ENCODE measurements at regions not wholly inside any gene's neighbourhood (a gene's known extent, or its start where the extent isn't known, plus 50 kb on each side); places are given as distances from the start of the nearest gene placed in this dataset.

DNA sequence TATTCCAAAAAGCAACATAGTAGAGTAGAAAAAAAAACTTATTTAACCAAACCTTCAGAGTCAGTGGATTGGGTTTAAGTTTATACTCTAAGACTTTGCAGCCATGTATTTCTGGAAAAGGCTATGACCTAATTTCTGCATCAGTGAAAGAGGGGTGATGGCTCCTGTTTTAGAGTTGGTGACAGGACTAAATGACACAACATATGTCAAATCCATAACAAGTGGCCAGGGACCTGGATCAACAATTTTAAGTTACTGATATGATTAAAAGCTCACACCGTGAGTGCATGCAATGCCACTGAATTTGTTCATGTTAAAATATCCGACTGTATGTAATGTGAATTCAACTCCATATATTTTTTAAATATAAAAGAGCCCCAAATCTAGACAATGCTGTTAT is 390.6 kb downstream of the TNS3 start:
- TF ChIP-seq, protein P1, sequence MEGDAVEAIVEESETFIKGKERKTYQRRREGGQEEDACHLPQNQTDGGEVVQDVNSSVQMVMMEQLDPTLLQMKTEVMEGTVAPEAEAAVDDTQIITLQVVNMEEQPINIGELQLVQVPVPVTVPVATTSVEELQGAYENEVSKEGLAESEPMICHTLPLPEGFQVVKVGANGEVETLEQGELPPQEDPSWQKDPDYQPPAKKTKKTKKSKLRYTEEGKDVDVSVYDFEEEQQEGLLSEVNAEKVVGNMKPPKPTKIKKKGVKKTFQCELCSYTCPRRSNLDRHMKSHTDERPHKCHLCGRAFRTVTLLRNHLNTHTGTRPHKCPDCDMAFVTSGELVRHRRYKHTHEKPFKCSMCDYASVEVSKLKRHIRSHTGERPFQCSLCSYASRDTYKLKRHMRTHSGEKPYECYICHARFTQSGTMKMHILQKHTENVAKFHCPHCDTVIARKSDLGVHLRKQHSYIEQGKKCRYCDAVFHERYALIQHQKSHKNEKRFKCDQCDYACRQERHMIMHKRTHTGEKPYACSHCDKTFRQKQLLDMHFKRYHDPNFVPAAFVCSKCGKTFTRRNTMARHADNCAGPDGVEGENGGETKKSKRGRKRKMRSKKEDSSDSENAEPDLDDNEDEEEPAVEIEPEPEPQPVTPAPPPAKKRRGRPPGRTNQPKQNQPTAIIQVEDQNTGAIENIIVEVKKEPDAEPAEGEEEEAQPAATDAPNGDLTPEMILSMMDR (conservative IDR thresholded peaks at IDR 0.05; ENCODE audit: low read depth in 2 of 2) = no peak
- TF ChIP-seq POLR2AphosphoS5 (IDR thresholded peaks at IDR 0.05; ENCODE audit: low read depth) (no peak), EZH2 (IDR thresholded peaks at IDR 0.05; ENCODE audit: low read depth, unreplicated experiment) (no peak), JUNB (IDR thresholded peaks at IDR 0.05; ENCODE audit: unreplicated experiment) (no peak), STAT1 (IDR thresholded peaks at IDR 0.05; ENCODE audit: unreplicated experiment) (no peak), EZH2phosphoT487 (IDR thresholded peaks at IDR 0.05; ENCODE audit: unreplicated experiment) (no peak), CREB1 (CRISPR knock-in tag; IDR thresholded peaks at IDR 0.05; ENCODE audit: low read depth) (no peak), ZNF331 (CRISPR knock-in tag; IDR thresholded peaks at IDR 0.05; ENCODE audit: low read depth) (no peak)
- TF ChIP-seq, protein P2, sequence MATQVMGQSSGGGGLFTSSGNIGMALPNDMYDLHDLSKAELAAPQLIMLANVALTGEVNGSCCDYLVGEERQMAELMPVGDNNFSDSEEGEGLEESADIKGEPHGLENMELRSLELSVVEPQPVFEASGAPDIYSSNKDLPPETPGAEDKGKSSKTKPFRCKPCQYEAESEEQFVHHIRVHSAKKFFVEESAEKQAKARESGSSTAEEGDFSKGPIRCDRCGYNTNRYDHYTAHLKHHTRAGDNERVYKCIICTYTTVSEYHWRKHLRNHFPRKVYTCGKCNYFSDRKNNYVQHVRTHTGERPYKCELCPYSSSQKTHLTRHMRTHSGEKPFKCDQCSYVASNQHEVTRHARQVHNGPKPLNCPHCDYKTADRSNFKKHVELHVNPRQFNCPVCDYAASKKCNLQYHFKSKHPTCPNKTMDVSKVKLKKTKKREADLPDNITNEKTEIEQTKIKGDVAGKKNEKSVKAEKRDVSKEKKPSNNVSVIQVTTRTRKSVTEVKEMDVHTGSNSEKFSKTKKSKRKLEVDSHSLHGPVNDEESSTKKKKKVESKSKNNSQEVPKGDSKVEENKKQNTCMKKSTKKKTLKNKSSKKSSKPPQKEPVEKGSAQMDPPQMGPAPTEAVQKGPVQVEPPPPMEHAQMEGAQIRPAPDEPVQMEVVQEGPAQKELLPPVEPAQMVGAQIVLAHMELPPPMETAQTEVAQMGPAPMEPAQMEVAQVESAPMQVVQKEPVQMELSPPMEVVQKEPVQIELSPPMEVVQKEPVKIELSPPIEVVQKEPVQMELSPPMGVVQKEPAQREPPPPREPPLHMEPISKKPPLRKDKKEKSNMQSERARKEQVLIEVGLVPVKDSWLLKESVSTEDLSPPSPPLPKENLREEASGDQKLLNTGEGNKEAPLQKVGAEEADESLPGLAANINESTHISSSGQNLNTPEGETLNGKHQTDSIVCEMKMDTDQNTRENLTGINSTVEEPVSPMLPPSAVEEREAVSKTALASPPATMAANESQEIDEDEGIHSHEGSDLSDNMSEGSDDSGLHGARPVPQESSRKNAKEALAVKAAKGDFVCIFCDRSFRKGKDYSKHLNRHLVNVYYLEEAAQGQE (IDR thresholded peaks at IDR 0.05; ENCODE audit: unreplicated experiment) = no peak
- TF ChIP-seq, protein P3, sequence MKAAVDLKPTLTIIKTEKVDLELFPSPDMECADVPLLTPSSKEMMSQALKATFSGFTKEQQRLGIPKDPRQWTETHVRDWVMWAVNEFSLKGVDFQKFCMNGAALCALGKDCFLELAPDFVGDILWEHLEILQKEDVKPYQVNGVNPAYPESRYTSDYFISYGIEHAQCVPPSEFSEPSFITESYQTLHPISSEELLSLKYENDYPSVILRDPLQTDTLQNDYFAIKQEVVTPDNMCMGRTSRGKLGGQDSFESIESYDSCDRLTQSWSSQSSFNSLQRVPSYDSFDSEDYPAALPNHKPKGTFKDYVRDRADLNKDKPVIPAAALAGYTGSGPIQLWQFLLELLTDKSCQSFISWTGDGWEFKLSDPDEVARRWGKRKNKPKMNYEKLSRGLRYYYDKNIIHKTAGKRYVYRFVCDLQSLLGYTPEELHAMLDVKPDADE (IDR thresholded peaks at IDR 0.05) = no peak
